K562 (cell line): ENCODE measurements at regions not wholly inside any gene's neighbourhood (a gene's known extent, or its start where the extent isn't known, plus 50 kb on each side); places are given as distances from the start of the nearest gene placed in this dataset.

Experiments
- ATAC-seq: fragments of 200-7000 bp; cut with Tn5 transposase; 3 replicates; pipeline ENCODE4 v1.9.1; 2020; ENCODE audit warnings: moderate library complexity
- BruUV-seq: library from RNA; stranded (reverse); fragments of 400-500 nt; replicated peaks from 2 replicates; lab custom pipeline; 2021; lab: Mats Ljungman, UMichigan
- CTCF ChIA-PET: fragments of 300-600 bp; formaldehyde crosslinking; extraction: SDS; loops from one replicate; lab custom pipeline; 2021; ENCODE audit warnings: low intra/inter-chr PET ratio; lab: Yijun Ruan, JAX
- POLR2A ChIA-PET: fragments of 300-600, 350-650 bp; sonication (Branson Sonifier 250); formaldehyde crosslinking; extraction: SDS; loops from one replicate; lab custom pipeline; 2021; ENCODE audit warnings: antibody characterized with exemption, inconsistent platforms; lab: Yijun Ruan, JAX
- DNase-seq, 4 experiments: peaks; one replicate each; pipeline versions ENCODE4 v3.0.0 to v3.0.0-alpha.2; 2011 to 2018; ENCODE audit warnings: low spot score in 3 of 4, mixed read lengths in 3 of 4; ENCODE audit errors: extremely low read depth in 1 of 4
- FAIRE-seq: peaks from 2 replicates; lab custom pipeline; 2011; peaks lifted over from hg19 to GRCh38; lab: Jason Lieb, UNC
- H2AFZ ChIP-seq: 2 replicates; pipeline ENCODE4 v1.6.0; 2011; ENCODE audit warnings: low read depth, low read length, control low read depth, inconsistent platforms
- H3K27ac ChIP-seq: fragments of 200-600 bp; 3 replicates; pipeline ENCODE4 v1.8.0; 2011; ENCODE audit warnings: low read depth, mild to moderate bottlenecking, control low read depth, inconsistent platforms, low read length, moderate library complexity, mixed read lengths; ENCODE audit errors: extremely low read depth
- H3K27me3 ChIP-seq, 2 experiments: fragments of 300-600 bp in 1 of 2; 2 replicates in 1 of 2; 3 replicates in 1 of 2; pipeline versions ENCODE4 v1.6.0 to v1.8.0; 2011; ENCODE audit warnings: inconsistent platforms in 2 of 2, low read length in 2 of 2, mild to moderate bottlenecking in 1 of 2, mixed read lengths in 1 of 2, moderate library complexity in 1 of 2; ENCODE audit not compliant: control insufficient read depth in 2 of 2, insufficient read depth in 2 of 2
- H3K36me3 ChIP-seq: fragments of 300-600 bp; 3 replicates; pipeline ENCODE4 v1.8.0; 2011; ENCODE audit warnings: mild to moderate bottlenecking, low read length, inconsistent platforms; ENCODE audit not compliant: control insufficient read depth, insufficient read depth
- H3K4me1 ChIP-seq, 2 experiments: fragments of 200-600 bp in 1 of 2; replicated peaks in 1 of 2; 2 replicates in 1 of 2; 3 replicates in 1 of 2; pipeline versions ENCODE4 v1.5.1 to v1.8.0; 2011; ENCODE audit warnings: inconsistent platforms in 2 of 2, low read length in 2 of 2, mild to moderate bottlenecking in 1 of 2, mixed read lengths in 1 of 2, moderate library complexity in 1 of 2; ENCODE audit not compliant: control insufficient read depth in 2 of 2, insufficient read depth in 2 of 2
- H3K4me2 ChIP-seq: 2 replicates; pipeline ENCODE4 v1.6.1; 2011; ENCODE audit warnings: low read length, control low read depth, inconsistent platforms, mixed read lengths; ENCODE audit not compliant: insufficient read depth
- H3K4me3 ChIP-seq: fragments of 200-600 bp; sonication (generic), shearing (Covaris generic); 2 replicates; pipeline ENCODE4 v1.5.1; 2016; ENCODE audit warnings: control low read depth, inconsistent platforms
- H3K79me2 ChIP-seq: fragments of 200-600 bp; 3 replicates; pipeline ENCODE4 v1.8.0; 2011; ENCODE audit warnings: low read length, inconsistent platforms; ENCODE audit not compliant: control insufficient read depth, insufficient read depth
- H3K9ac ChIP-seq, 2 experiments: 2 replicates each; pipeline versions ENCODE4 v1.6.0 to v1.6.1; 2011; ENCODE audit warnings: low read depth in 2 of 2, low read length in 2 of 2, control low read depth in 1 of 2, inconsistent platforms in 1 of 2, mild to moderate bottlenecking in 1 of 2, mixed read lengths in 1 of 2; ENCODE audit not compliant: insufficient read depth in 1 of 2
- H3K9me1 ChIP-seq: one replicate; pipeline ENCODE4 v1.6.0; 2011; ENCODE audit warnings: inconsistent platforms, mild to moderate bottlenecking, low read length, moderate library complexity; ENCODE audit not compliant: control insufficient read depth, insufficient read depth
- H3K9me3 ChIP-seq: replicated peaks from 2 replicates; pipeline ENCODE4 v1.5.1; 2011; ENCODE audit warnings: low read depth, low read length, inconsistent platforms; ENCODE audit not compliant: control insufficient read depth, insufficient read depth
- H4K20me1 ChIP-seq: replicated peaks from 2 replicates; pipeline ENCODE4 v1.6.1; 2011; ENCODE audit warnings: low read length, inconsistent platforms, mixed read lengths; ENCODE audit not compliant: control insufficient read depth, insufficient read depth
- C11orf30 ChIP-seq: fragments of 450-650 bp; IDR thresholded peaks from 2 replicates; pipeline ENCODE4 v1.6.1; 2016; ENCODE audit warnings: low read depth, mild to moderate bottlenecking
- CREM ChIP-seq: IDR thresholded peaks from 2 replicates; pipeline ENCODE4 v1.6.1; 2014; ENCODE audit warnings: antibody characterized with exemption, low read depth
- CUX1 ChIP-seq: fragments of 200-800 bp; sonication (Bioruptor generic); IDR thresholded peaks from 2 replicates; pipeline ENCODE4 v1.6.1; 2016; ENCODE audit warnings: missing genetic modification characterization, missing compliant biosample characterization
- MEIS2 ChIP-seq: fragments of 450-650 bp; IDR thresholded peaks from 2 replicates; pipeline ENCODE4 v1.6.1; 2014; ENCODE audit warnings: mild to moderate bottlenecking; ENCODE audit not compliant: partially characterized antibody
- RNF219 ChIP-seq: fragments of 250-450 bp; sonication (Bioruptor Pico); IDR thresholded peaks from 2 replicates; pipeline ENCODE4 v1.5.0; 2022; ENCODE audit warnings: mild to moderate bottlenecking
- SRSF7 ChIP-seq: fragments of 200-400 bp; formaldehyde crosslinking; optimal IDR thresholded peaks from 2 replicates; pipeline ENCODE3; 2017; ENCODE audit warnings: mild to moderate bottlenecking, low read depth, low read length
- STAT6 ChIP-seq: sonication (generic); formaldehyde crosslinking; IDR thresholded peaks from 2 replicates; pipeline ENCODE4 v1.8.1; 2023; ENCODE audit warnings: mild to moderate bottlenecking, missing genetic modification reagents
- TCF7 ChIP-seq: sonication (generic); IDR thresholded peaks from 2 replicates; pipeline ENCODE4 v1.6.1; 2016; ENCODE audit warnings: antibody characterized with exemption, borderline replicate concordance
- ZNF121 ChIP-seq: sonication (generic); formaldehyde crosslinking; conservative IDR thresholded peaks from 2 replicates; pipeline ENCODE4 v1.8.0; 2022; ENCODE audit warnings: missing genetic modification reagents
- ZNF274 ChIP-seq: IDR thresholded peaks from 2 replicates; pipeline ENCODE4 v1.6.1; 2011; ENCODE audit warnings: low read depth, mild to moderate bottlenecking, low read length, moderate library complexity, borderline replicate concordance
- ZNF398 ChIP-seq: fragments of 250-450 bp; sonication (Bioruptor Pico); IDR thresholded peaks from 2 replicates; pipeline ENCODE4 v1.8.0; 2021; ENCODE audit warnings: moderate library complexity, mild to moderate bottlenecking, inconsistent platforms
- in situ Hi-C: fragments of 300-500 bp; cut with MboI; formaldehyde crosslinking; loops from 4 replicates; pipeline ENCODE4 v1.15.0; 2018; ENCODE audit warnings: inconsistent platforms, mixed read lengths
- intact Hi-C: fragments of 100-400 bp; cut with micrococcal nuclease; formaldehyde crosslinking; loops from 2 replicates; pipeline ENCODE4 v1.14.2; 2022

- intact Hi-C loops (loop anchor here (5.0 to 10.0 kb wide), 3 partner anchors 49 to 288 kb away; no protein-coding TSS in a partner anchor), in situ Hi-C loops (no loop called here)
- FAIRE-seq (no peak), ATAC-seq (no peak), DNase-seq (no peak)
- Histone ChIP-seq H3K27ac (no peak overlapping the region), H3K36me3 (no peaks in the 10 kb centered on the region), H3K4me3 (no peak overlapping the region), H2AFZ (no peak overlapping the region), H3K9me3 (no peaks in the 10 kb centered on the region), H3K9me1 (no peaks in the 10 kb centered on the region), H3K4me2 (no peak overlapping the region), H3K4me1 (no peaks in the 10 kb centered on the region), H3K27me3 (peaks cover 0 to 9% of the 10 kb centered on the region in 2 experiments; a peak in 2 of 5 replicates), H3K79me2 (no peaks in the 10 kb centered on the region), H4K20me1 (peaks cover 10% of the 10 kb centered on the region; the same call in 1 of the 2 replicates), H3K9ac (no peak overlapping the region)
- CTCF ChIA-PET, result no interaction called here
- no TSS peak for BruUV-seq
- POLR2A ChIA-PET, result no interaction called here
- no peak for TF ChIP-seq ZNF274
- no peak for TF ChIP-seq STAT6 (CRISPR knock-in tag)
- TF ChIP-seq RNF219 (CRISPR knock-in tag), result no peak
- TF ChIP-seq CUX1 (CRISPR knock-in tag), result no peak
- TF ChIP-seq MEIS2, result no peak
- TF ChIP-seq SRSF7, result no peak
- no peak for TF ChIP-seq TCF7
- TF ChIP-seq CREM, result no peak
- TF ChIP-seq ZNF398 (CRISPR knock-in tag), result no peak
- TF ChIP-seq C11orf30, result no peak
- no peak for TF ChIP-seq ZNF121 (CRISPR knock-in tag)
Measured at GRCh38 chr11:116642902-116643301, 129.9 kb downstream of the BUD13 start.
